ENCODE measurements at regions not wholly inside any gene's neighbourhood (a gene's known extent, or its start where the extent isn't known, plus 50 kb on each side); places are given as distances from the start of the nearest gene placed in this dataset.

DNA sequence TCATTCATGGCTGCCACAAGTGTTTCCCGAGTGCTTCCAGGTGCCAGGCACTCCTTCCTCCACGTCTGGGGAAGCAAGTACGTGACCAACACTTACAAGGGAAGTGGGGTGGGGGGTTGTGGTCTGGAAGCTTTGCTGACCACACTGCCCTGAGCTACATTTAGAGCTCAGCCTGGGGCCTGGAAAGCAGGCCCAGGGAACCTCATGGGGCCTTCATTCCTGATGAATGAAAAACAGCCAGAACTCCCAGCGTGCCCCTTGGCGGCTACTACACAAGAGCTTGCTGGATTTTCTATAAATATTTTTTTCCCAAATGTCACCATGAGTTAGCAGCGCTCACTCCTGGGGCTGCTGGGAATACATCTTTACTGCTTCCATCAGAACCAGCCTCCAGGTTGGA is 73.3 kb downstream of the ABCC12 start:
- TF ChIP-seq, protein P1, sequence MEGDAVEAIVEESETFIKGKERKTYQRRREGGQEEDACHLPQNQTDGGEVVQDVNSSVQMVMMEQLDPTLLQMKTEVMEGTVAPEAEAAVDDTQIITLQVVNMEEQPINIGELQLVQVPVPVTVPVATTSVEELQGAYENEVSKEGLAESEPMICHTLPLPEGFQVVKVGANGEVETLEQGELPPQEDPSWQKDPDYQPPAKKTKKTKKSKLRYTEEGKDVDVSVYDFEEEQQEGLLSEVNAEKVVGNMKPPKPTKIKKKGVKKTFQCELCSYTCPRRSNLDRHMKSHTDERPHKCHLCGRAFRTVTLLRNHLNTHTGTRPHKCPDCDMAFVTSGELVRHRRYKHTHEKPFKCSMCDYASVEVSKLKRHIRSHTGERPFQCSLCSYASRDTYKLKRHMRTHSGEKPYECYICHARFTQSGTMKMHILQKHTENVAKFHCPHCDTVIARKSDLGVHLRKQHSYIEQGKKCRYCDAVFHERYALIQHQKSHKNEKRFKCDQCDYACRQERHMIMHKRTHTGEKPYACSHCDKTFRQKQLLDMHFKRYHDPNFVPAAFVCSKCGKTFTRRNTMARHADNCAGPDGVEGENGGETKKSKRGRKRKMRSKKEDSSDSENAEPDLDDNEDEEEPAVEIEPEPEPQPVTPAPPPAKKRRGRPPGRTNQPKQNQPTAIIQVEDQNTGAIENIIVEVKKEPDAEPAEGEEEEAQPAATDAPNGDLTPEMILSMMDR (conservative IDR thresholded peaks at IDR 0.05 in 1 of 2, IDR thresholded peaks at IDR 0.05 in 1 of 2; ENCODE audit: low read depth in 1 of 2, low read length in 2 of 2) = no peak
- TF ChIP-seq EZH2 (IDR thresholded peaks at IDR 0.05; ENCODE audit: low read length, missing control alignments) = no peak

Measured in fibroblast of lung (primary cell).